Stimulated activated CD8-positive, alpha-beta memory T cell treated with anti-CD3 and anti-CD28 coated beads, Interleukin-4, amount 100 ng/mL, for 4 hours (primary cell): ENCODE measurements at regions not wholly inside any gene's neighbourhood (a gene's known extent, or its start where the extent isn't known, plus 50 kb on each side); places are given as distances from the start of the nearest gene placed in this dataset.

Experiments
- DNase-seq, 2 donors: peaks; one replicate each; pipeline ENCODE4 v3.0.0-alpha.2; 2020; ENCODE audit warnings: low read depth in 2 of 2, low spot score in 1 of 2

DNA sequence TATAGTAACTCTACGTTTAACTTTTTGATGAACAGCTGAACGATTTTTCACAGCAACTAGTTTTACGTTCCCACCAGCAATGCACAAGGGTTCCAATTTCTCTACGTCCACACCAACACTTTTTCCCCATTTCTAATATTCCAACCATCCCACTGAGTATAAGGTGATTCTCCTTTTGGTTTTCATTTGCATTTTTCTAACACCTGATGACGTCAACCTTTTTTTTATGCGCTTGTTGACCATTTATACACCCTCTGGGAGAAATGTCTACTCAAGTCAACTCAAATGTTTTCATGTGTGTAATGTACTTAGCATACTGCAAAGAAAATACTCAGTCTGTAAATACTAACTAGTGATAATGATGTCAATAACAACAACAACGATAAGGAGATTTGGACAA lies 177.2 kb upstream of the TENM3 start:
- DNase-seq = no peak

- DNase-seq = no peak
Measured at GRCh38 chr4:182067828-182068227, 175.4 kb upstream of the TENM3 start.

DNA sequence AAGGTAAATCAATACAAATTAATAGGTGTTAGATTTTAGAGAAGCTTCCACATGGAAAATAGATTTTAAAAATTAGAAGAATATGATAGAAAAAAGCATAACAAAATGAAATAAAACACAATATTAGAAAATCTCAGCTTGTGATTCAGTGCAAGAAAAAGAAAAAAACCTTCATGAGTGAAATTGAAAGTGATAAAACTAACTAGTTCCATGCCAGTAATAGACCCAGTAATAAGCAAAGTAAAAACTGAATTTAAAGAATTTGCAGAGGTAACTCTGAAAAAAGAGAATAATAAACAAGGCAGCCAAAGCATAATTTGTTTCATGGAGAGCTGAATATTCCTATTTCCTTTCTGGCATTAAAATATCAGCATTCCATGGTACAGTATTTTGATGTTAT lies 174.3 kb upstream of the TENM3 start:
- DNase-seq = no peak

- no peak for DNase-seq
Measured at GRCh38 chr4:182073278-182073677, 169.9 kb upstream of the TENM3 start.

DNA sequence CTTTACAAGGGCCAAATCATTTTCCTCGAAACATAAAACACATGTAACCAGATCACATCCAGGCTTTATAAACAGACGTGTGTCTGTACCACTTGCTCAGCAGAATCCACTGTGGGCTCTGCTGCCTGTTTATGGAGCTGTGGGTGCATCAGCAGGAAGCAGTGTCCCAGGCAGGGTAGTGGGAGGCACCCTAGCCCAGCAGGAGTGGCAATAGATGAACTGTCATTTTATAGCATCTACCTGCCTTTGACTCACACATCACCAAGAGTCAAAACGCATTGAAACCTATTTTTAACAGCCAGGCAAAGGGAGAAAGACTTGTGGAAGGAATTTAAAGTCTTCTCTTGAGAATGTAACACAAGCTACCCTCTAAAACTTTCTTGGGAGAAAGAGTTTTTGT lies 169.1 kb upstream of the TENM3 start:
- DNase-seq = no peak

GRCh38 chr4:182074810-182075209 lies 168.4 kb upstream of the TENM3 start:
- DNase-seq = no peak

DNA sequence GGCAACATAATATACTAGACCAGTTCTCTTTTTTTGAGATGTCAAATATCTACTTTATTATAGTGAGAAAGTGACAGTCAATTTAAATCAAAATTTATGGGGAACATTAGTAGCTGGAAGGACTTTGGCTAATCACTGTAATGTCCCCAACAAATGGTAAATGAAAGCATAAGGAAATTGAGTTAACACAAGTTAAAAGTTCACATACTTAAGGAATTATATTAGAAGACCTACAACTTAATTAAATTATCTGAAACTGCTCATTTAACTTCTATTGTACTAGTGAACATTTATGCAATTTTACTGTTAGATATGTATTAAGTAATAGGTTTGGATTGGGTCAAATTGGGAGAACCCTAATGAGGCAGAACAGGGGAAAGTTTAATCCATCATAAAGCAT lies 160.3 kb upstream of the TENM3 start:
- no peak for DNase-seq

DNA sequence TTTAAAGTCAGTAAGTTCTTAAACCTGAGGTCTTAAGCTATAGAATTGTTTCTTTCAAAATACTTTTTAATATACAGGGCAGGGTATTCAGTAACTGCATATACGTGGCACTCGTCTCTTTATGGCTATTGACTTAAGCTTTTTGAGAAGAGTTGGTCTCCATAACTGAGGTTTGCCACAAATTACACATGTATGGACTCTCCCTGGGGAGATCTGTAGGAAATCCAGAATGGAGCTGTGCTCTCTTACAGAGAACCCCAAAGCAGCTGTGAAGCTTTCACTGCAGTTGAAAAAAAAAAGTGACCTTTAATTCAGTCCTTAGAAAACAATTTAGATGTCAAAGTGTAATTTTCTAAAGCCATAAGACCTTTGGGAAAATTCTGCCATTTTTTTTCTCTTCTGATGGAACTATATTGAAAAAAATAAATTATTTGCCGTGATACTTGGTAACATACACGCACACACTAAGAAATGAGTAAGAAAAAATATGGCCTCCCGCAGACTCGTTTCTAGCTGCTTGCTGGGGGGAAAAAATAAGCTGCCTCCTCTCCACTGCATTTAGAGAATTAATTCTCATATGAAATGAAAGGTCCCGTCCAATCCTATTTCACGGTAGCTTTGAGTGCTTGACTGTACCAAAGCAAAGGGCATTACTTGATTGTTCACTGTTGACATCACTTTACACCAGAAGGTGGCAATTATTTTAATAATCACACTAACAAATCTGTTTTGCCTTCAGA lies 159.4 kb upstream of the TENM3 start:
- DNase-seq = no peak

DNA sequence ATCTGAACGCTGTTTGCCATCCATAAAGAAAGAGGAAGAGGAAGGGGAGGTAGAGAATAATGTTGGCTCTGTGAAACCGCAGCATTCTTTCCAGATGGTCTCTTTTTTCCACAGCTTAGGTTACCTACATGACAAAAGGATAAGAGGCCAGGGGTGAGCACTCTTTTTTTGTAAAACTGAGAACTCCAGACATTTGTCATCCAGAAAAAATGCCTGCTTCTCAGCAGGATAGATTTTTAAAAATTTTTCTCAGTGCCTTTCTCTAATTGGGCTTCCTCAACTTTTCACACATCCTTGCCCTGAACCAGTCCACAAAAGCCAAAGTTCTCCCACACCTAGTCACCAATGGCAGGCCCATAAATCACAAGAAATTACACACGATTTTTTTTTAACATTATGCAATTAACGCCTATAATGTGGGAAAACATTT lies 158.1 kb upstream of the TENM3 start:
- no peak for DNase-seq

DNA sequence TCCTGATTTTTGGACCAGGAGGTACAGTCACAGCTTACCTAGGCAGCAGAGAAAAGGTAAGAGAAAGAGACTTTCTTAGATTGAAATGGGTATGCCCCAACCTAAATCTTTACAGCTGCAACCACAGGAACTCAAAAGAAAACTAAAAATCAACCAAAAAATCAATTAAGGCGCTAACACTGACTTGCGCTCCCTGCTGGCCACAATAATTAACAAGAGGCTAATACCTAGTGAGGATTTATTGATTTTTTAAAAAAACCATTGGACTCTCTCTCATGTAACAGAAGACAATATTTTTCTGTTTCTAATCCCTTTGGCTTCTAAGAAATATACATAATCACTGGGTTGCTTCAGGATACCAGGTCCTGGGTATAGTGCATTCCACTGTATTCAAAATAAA lies 153.9 kb upstream of the TENM3 start:
- DNase-seq = no peak

GRCh38 chr4:182090186-182090585 lies 153.0 kb upstream of the TENM3 start:
- DNase-seq = no peak

GRCh38 chr4:182091128-182091527 lies 152.1 kb upstream of the TENM3 start:
- no peak for DNase-seq

GRCh38 chr4:182093431-182093831 lies 149.8 kb upstream of the TENM3 start:
- DNase-seq = no peak

DNA sequence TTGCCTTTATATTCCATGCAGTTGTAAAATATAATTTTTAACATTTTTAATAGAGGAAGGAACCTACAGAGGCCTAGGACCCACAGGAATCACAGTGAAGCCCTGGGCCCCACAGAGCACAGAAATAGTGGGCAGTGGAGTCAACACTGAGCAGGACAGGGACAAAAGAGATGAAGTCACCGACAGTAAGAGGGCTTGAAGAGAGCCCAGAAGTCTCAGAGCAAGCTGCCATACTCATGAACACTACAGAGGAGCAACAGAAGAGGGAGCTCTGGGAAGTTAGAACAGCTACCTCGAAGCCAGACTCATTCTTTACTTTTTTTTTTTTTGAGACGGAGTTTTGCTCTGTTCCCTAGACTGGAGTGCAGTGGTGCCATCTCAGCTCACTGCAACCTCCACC lies 149.3 kb upstream of the TENM3 start:
- DNase-seq = no peak

- no peak for DNase-seq
Measured at GRCh38 chr4:182101618-182102017, 141.6 kb upstream of the TENM3 start.

DNA sequence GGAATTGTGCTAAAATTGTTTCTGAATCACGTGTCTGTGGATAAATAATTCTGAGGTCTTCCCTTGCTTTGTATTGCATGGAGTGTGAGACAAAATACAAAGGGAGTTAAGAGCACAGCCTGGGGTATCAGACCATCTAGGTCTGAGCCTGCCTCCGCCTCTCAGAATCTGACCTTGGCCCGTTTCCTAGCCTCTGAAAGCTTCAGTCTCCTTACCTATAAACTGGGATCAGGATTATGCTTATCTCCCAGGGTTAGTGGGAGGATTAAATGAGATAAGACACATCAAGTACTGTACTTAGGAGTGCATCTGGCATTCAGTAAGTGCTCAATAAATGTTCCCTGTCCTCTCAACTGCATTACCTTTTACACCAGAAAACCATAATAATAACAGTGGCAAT lies 140.6 kb upstream of the TENM3 start:
- no peak for DNase-seq

- DNase-seq = no peak
Measured at GRCh38 chr4:182103614-182104319, 139.4 kb upstream of the TENM3 start.

DNA sequence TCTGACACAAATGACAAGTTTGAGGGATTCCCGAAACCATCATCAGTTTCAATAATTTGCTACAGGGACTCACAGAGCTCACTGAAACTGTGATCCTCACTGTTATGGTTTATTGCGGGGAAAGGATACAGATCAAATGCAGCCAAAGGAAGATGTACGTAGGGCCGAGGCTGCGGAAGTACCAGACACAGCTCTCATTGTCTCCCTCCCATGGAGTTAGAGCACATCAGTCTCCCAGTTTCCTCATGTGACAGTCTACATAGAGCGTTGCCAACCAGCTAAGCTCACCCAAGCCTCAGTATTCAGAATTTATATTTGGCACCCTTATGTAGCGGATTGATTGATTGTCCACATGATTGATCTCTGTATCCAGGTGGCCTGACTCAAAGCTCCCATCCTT lies 137.8 kb upstream of the TENM3 start:
- no peak for DNase-seq

DNA sequence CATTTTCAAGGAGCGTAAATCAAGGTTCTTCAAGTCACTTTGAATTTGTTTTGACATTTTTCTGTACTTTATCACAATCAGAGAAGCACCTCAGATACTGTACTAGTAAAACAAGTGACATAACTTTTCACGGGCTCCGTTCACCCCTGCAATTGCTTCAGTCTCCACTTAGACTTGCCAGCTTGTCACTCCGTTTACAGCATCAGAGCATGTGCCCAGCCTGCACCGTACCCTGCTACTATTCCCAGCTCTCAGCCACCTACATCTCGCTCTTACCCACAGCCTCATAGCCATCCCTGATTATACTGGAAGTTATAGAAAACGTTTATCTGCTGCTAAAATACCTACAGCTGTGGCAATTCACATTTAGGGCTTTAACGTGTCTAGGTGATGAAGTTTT lies 135.3 kb upstream of the TENM3 start:
- DNase-seq = no peak

DNA sequence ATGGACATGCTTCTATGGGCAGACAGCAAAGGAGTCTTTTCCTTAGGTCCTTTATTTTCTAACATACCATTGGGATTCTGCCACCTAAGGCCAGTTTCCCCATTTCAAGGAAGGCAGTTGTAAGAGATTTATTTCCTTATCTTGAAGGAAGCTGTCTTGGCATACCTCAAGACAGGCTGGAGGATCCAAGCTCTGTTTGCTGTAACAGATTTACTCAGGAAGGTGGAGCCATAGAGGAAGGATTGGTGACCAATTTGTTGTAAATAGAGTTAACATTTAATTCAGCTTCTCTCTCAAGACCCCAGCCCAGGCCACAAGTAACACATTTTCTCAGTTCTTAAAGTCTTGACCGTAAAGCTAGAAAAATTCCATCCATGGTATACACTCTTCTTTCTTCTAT lies 131.6 kb upstream of the TENM3 start:
- DNase-seq = no peak

DNA sequence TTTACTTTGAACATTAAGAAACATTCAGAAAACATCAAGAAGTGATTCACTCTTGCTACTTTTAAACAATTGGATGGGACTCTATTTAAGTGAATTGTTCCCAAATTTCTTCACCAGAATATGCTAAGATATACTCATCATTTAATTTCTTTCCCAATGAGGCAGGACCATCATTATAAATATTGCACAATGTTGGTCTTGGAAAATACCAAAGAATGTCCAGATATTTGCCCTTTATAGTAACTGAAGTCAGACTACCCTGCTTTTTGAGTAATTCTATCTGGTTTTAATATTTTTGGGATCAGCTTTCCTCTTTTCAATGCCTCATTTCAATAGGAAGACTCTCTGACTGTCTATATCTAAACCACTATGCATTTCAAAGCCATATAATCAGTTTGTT lies 129.4 kb upstream of the TENM3 start:
- DNase-seq = no peak

- DNase-seq = no peak
Measured at GRCh38 chr4:182124359-182124758, 118.8 kb upstream of the TENM3 start.

- DNase-seq = no peak
Measured at GRCh38 chr4:182126096-182126495, 117.1 kb upstream of the TENM3 start.
